SK-N-SH treated with all-trans-retinoic acid at 6 μM for 48 hours (cell line): ENCODE measurements at regions not wholly inside any gene's neighbourhood (a gene's known extent, or its start where the extent isn't known, plus 50 kb on each side); places are given as distances from the start of the nearest gene placed in this dataset.

Experiments
- ATAC-seq: fragments of 200-7000 bp; cut with Tn5 transposase; 3 replicates; pipeline ENCODE4 v1.9.1; 2020; ENCODE audit warnings: mild to moderate bottlenecking, moderate library complexity
- ARNTL ChIP-seq: fragments of 450-650 bp; formaldehyde crosslinking; IDR thresholded peaks from 2 replicates; pipeline ENCODE4 v1.5.0; 2020; ENCODE audit warnings: low read depth, mild to moderate bottlenecking, moderate library complexity, borderline replicate concordance
- BACH2 ChIP-seq: fragments of 250-450 bp; sonication (Bioruptor Pico); IDR thresholded peaks from 2 replicates; pipeline ENCODE4 v1.9.0; 2021; ENCODE audit warnings: mild to moderate bottlenecking, borderline replicate concordance
- CREB5 ChIP-seq: fragments of 250-450 bp; sonication (Bioruptor Pico); IDR thresholded peaks from 2 replicates; pipeline ENCODE4 v1.5.1; 2020; ENCODE audit warnings: low read depth, mild to moderate bottlenecking, moderate library complexity
- CSDC2 ChIP-seq: fragments of 250-450 bp; sonication (Bioruptor Pico); IDR thresholded peaks from 2 replicates; pipeline ENCODE4 v1.5.0; 2020; ENCODE audit warnings: mild to moderate bottlenecking, moderate library complexity
- CSRNP3 ChIP-seq: fragments of 250-450 bp; sonication (Bioruptor Pico); IDR thresholded peaks from 2 replicates; pipeline ENCODE4 v1.5.1; 2021; ENCODE audit warnings: mild to moderate bottlenecking, moderate library complexity
- ESRRG ChIP-seq: fragments of 250-450 bp; sonication (Bioruptor Pico); IDR thresholded peaks from 2 replicates; pipeline ENCODE4 v1.6.1; 2021; ENCODE audit warnings: mild to moderate bottlenecking
- GLIS3 ChIP-seq: fragments of 250-450 bp; sonication (Bioruptor Pico); IDR thresholded peaks from 2 replicates; pipeline ENCODE4 v1.5.0; 2020; ENCODE audit warnings: mild to moderate bottlenecking, moderate library complexity
- ISL1 ChIP-seq: fragments of 250-450 bp; sonication (Bioruptor Pico); IDR thresholded peaks from 2 replicates; pipeline ENCODE4 v2.1.2; 2022; ENCODE audit warnings: mild to moderate bottlenecking, moderate library complexity
- PATZ1 ChIP-seq: fragments of 250-450 bp; sonication (Bioruptor Pico); IDR thresholded peaks from 2 replicates; pipeline ENCODE4 v1.8.0; 2020; ENCODE audit warnings: mild to moderate bottlenecking, moderate library complexity, borderline replicate concordance
- PPARA ChIP-seq: fragments of 250-450 bp; sonication (Bioruptor Pico); IDR thresholded peaks from 2 replicates; pipeline ENCODE4 v1.5.0; 2020; ENCODE audit warnings: mild to moderate bottlenecking, borderline replicate concordance
- SNAI2 ChIP-seq: fragments of 250-450 bp; sonication (Bioruptor Pico); IDR thresholded peaks from 2 replicates; pipeline ENCODE4 v1.5.0; 2020; ENCODE audit warnings: mild to moderate bottlenecking, moderate library complexity
- TCF4 ChIP-seq: fragments of 250-450 bp; sonication (Bioruptor Pico); IDR thresholded peaks from 2 replicates; pipeline ENCODE4 v1.8.0; 2021; ENCODE audit warnings: mild to moderate bottlenecking, moderate library complexity, borderline replicate concordance
- TOX ChIP-seq: fragments of 250-450 bp; sonication (Bioruptor Pico); IDR thresholded peaks from 2 replicates; pipeline ENCODE4 v1.8.0; 2021; ENCODE audit warnings: mild to moderate bottlenecking, moderate library complexity, borderline replicate concordance
- TSHZ2 ChIP-seq: fragments of 250-450 bp; sonication (Bioruptor Pico); IDR thresholded peaks from 2 replicates; pipeline ENCODE4 v1.5.0; 2020; ENCODE audit warnings: mild to moderate bottlenecking, moderate library complexity
- ZFP30 ChIP-seq: fragments of 450-650 bp; formaldehyde crosslinking; IDR thresholded peaks from 2 replicates; pipeline ENCODE4 v1.5.0; 2022; ENCODE audit warnings: mild to moderate bottlenecking, moderate library complexity
- ZNF565 ChIP-seq: fragments of 450-650 bp; formaldehyde crosslinking; conservative IDR thresholded peaks from 2 replicates; pipeline ENCODE4 v1.5.0; 2020; ENCODE audit warnings: low read depth, mild to moderate bottlenecking, moderate library complexity
- ZNF70 ChIP-seq: fragments of 450-650 bp; formaldehyde crosslinking; IDR thresholded peaks from 2 replicates; pipeline ENCODE4 v1.5.0; 2020; ENCODE audit warnings: mild to moderate bottlenecking, moderate library complexity
- ZNF8 ChIP-seq: fragments of 450-650 bp; formaldehyde crosslinking; IDR thresholded peaks from 2 replicates; pipeline ENCODE4 v1.5.0; 2020; ENCODE audit warnings: mild to moderate bottlenecking, moderate library complexity

- no peak for ATAC-seq
- no peak for TF ChIP-seq ESRRG (CRISPR knock-in tag)
These were observed 988.9 kb upstream of the FLRT2 start for GRCh38 chr14:84541018-84541417.

- ATAC-seq: no peak
These were observed 986.1 kb upstream of the FLRT2 start for GRCh38 chr14:84543859-84544258.

GRCh38 chr14:84544486-84545131, 985.3 kb upstream of the FLRT2 start:
- ATAC-seq: no peak

More at GRCh38 chr14:84543859-84544258, 986.1 kb upstream of the FLRT2 start:
- no peak for TF ChIP-seq TCF4 (CRISPR knock-in tag)
- TF ChIP-seq TOX (CRISPR knock-in tag): no peak
- TF ChIP-seq ZNF565 (CRISPR knock-in tag): no peak
- no peak for TF ChIP-seq ESRRG (CRISPR knock-in tag)
- TF ChIP-seq SNAI2 (CRISPR knock-in tag): no peak
- TF ChIP-seq ARNTL (CRISPR knock-in tag): no peak
- no peak for TF ChIP-seq CSDC2 (CRISPR knock-in tag)
- no peak for TF ChIP-seq PPARA (CRISPR knock-in tag)
- no peak for TF ChIP-seq ZNF8 (CRISPR knock-in tag)
- TF ChIP-seq ISL1: no peak
- TF ChIP-seq TSHZ2 (CRISPR knock-in tag): no peak
- TF ChIP-seq CREB5 (CRISPR knock-in tag): no peak
- no peak for TF ChIP-seq GLIS3 (CRISPR knock-in tag)
- TF ChIP-seq ZFP30 (CRISPR knock-in tag): no peak
- TF ChIP-seq ZNF70 (CRISPR knock-in tag): no peak
- TF ChIP-seq, all 23 proteins: peak for 0

More at GRCh38 chr14:84544486-84545131, 985.3 kb upstream of the FLRT2 start:
- TF ChIP-seq CSRNP3: no peak
- no peak for TF ChIP-seq BACH2 (CRISPR knock-in tag)
- TF ChIP-seq PATZ1 (CRISPR knock-in tag): no peak
- TF ChIP-seq ZFP30 (CRISPR knock-in tag): no peak
- TF ChIP-seq ZNF70 (CRISPR knock-in tag): no peak
- no peak for TF ChIP-seq ISL1
- TF ChIP-seq TOX (CRISPR knock-in tag): no peak
- no peak for TF ChIP-seq PPARA (CRISPR knock-in tag)
